DMS 273 (cell line): ENCODE measurements at regions not wholly inside any gene's neighbourhood (a gene's known extent, or its start where the extent isn't known, plus 50 kb on each side); places are given as distances from the start of the nearest gene placed in this dataset.
"Not testable (repeated sequence)": the region's sequence is repeated elsewhere in the genome, so short reads cannot be mapped to it uniquely, and the experiment has no call there.

Source experiments
- DNase-seq: peaks from one replicate; lab custom pipeline; 2025; ENCODE audit not compliant: unreplicated experiment; lab: John Stamatoyannopoulos, UW

GRCh38 chr7:56697058-56697457 is 435.2 kb downstream of the ZNF479 start:
- DNase-seq: not testable (repeated sequence)

DNA sequence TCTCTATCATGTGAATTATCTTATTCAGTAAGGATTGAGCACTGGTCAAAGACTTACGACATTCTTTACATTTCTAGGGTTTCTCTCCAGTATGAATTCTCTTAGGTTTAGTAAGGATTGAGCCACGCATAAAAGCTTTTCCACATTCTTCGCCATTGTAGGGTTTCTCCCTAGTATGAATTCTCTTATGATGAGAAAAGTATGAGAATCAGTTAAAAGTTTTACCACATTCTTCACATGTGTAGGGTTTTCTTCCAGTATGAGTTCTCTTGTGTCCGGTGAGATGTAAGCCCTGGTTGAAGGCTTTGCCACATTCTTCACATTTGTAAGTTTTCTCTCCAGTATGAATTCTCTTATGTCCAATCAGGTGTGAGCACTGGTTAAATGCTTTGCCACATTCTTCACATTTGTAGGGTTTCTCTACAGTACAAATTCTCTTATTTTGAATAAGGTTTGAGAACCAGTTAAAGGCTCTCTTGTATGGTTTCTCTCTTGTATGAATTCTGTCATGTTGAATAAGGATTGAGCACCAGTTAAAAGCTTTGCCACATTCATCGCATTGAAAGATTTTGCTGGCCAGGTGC is 445.9 kb downstream of the ZNF479 start:
- no peak for DNase-seq

DNA sequence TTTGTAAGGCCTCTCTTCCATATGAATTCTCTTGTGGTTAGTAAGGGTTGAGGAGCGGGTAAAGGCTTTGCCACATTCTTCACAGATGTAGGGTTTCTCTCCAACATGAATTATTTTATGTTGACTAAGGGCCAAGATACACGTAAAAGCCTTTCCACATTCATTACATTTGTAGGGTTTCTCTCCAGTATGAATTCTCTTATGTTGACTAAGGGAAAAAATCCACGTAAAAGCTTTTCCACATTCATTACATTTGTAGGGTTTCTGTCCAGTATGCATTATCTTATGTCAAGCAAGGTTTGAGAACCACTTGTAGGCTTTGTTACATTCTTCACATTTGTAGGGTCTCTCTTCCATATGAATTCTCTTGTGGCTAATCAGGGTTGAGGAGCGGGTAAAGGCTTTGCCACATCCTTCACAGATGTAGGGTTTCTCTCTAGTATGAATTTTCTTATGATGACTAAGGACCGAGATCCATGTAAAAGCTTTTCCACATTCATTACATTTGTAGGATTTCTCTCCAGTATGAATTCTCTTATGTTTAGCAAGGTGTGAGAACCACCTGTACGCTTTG is 493.0 kb downstream of the ZNF479 start:
- no peak for DNase-seq

GRCh38 chr7:56609852-56610355 is 493.7 kb upstream of the NUPR2 start:
- DNase-seq: no peak

GRCh38 chr7:56605146-56605545 is 488.9 kb upstream of the NUPR2 start:
- DNase-seq: no peak

GRCh38 chr7:56578612-56579011 is 462.4 kb upstream of the NUPR2 start:
- DNase-seq: no peak

GRCh38 chr7:56570968-56571367 is 454.8 kb upstream of the NUPR2 start:
- DNase-seq: no peak

- no peak for DNase-seq
Observed at GRCh38 chr7:56538541-56539429, 422.6 kb upstream of the NUPR2 start.

- no peak for DNase-seq
Observed at GRCh38 chr7:56537952-56538351, 421.7 kb upstream of the NUPR2 start.

GRCh38 chr7:56537477-56537876 is 421.3 kb upstream of the NUPR2 start:
- no peak for DNase-seq

DNA sequence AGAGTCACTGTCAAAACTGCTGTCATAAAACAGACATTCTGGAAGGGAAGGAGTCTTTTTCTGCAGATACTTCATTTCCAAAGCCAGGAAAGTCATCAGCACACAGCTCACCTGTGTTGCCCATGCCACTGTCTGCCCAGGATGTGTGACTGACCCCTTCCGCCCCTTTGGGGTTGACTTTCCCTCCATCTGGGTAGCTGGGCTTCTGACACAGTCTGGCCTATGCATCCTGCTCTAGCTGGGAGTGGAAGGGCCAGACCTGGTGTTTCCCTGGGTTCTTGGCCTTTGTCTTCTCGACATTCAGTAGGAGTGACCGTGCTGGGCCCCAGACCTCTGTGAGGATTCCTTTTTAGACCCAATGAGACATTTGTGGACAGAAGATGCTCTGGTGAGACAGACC is 378.9 kb upstream of the NUPR2 start:
- DNase-seq: no peak

DNA sequence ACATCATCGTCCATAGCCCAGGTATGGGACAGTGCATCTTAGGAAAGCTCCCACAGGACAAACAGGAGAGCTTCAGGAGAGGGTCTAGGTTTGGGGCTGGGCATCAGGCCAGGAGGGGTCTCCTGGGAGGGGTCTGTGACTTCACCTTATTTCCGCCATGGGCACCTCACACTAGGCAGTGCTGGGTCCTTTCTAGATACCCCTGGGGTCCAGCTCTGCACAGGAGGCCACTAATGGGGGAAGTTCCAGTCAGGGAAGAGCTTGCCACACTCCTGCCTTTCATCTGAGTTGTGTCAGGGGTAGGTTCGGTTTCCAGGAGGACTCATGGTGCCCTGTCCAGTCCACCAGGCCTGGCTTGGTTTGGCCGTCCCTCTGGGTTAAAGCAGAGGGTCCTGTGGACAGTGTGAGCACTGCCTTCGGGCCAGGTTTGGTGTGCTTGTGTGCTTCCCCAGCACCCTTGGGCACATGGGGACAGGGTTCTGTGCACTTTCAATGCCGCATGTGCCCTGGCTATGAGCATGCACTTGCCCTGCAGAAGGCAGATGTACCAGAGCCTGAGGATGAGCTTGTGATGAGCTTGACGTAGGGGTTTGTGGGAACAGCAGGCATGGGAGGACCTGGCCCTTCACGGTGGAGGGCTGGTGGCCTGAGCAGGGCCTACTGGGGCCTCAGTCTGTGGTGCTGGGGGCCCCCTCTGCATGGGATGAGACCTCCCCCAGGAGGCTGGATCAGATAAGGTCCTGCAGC is 377.7 kb upstream of the NUPR2 start:
- no peak for DNase-seq

DNA sequence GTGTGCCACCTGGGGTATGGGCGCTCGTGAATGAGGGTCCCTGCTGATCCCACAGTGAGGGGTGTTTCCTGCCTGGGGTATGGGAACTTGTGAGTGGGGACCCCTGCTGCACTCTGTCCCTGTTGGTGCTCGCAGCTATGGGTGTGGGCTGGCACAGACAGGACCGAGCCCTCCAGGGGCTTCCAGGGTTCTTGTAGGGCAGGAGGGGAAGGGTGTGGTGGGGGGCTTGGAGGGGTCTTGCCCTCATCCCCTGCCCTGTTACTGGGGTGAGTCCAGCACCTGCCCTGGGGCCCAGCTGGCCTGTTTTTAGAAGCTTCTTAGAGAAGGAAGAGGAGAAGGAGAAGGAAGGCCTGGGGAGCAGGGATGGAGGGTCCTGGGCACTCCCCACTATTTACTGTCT is 377.0 kb upstream of the NUPR2 start:
- no peak for DNase-seq

- no peak for DNase-seq
Observed at GRCh38 chr7:56491636-56492425, 375.6 kb upstream of the NUPR2 start.

- DNase-seq: no peak
Observed at GRCh38 chr7:56483861-56484550, 367.8 kb upstream of the NUPR2 start.

DNA sequence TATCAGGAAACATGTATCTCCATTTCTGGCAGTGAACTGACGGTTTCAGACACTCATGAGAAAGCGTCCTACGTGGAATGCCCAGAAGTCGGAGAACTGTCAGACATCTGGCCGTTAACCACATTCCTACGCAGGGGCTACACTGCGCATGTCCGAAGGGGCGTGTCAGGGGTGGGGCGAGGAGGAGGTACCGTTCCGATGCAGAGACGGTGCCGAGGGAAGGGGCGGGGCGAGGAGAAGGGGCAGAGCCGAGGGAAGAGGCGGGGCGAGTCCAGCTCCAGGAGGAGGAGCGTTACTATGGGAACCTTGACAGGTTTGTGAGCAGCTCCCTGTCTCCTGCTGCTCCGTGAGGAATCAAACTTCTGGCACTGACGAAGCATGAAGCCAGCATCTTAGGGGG is 366.9 kb upstream of the NUPR2 start:
- DNase-seq: peak; percentile 29

DNA sequence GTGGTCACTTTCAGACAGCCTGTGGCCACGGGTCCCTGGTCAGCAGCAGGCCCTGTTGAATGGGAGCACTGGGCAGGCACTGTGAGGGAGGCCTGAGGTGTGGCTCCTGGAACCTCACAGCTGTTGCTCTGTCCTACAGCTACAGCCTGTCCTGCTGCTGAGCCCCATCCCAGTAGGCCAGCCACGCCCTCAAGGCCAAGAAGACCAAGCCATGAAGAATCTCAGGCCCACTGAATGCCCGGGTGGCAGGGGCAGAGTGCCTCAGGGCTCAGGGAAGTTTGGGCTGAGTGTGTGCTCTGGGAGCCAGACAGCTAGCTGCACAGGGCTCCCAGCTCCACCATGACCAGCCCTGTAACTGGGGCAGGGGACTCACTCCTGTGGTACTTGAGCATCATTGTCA is 363.5 kb upstream of the NUPR2 start:
- no peak for DNase-seq

DNA sequence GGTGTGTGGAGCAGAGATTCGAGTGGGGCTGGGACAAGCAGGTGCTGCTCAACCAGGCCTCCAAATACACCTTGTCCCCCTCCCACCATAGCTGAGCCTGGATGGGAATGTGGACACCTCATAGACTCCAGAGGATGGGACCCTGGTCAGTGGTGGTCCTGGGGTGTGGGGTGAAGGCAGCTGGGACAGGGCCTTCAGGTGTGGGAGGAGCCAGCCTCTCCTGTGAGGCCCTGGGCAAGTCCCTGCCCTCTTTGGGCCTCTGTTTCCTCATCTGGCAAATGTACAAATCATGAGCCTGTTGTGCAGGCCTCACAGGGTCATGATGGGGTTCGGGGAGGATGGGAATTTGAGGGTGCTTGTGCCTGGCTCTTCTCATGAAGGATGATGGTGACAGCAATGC is 362.9 kb upstream of the NUPR2 start:
- no peak for DNase-seq

- no peak for DNase-seq
Observed at GRCh38 chr7:56474271-56474670, 358.1 kb upstream of the NUPR2 start.

DNA sequence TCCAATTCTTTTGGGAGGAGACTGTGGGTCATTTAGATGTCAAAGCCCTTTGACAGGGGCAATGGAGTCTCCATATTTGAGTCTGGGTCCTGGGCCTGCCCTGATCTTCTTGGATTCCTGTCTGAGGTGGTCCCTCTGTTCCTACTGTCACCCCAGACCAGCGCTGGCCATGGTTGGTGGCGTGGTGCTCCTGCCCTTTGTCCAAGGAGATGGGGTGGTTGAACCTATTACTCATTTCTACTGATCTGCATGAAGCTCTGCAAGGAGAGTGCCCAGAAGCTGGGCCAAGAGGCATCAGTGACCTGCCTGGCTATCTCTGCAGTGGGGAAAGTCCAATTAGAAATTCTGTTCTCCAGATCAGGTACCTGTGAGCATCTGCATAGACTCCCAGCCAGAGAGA is 355.6 kb upstream of the NUPR2 start:
- DNase-seq: no peak
